Inflammatory macrophage treated with lipopolysaccharide for 1 hour (primary cell): ENCODE measurements at regions not wholly inside any gene's neighbourhood (a gene's known extent, or its start where the extent isn't known, plus 50 kb on each side); places are given as distances from the start of the nearest gene placed in this dataset.

ENCODE experiments used
- DNase-seq, 2 donors: peaks; one replicate each; pipeline ENCODE4 v3.0.0-alpha.2; 2020 to 2022

DNA sequence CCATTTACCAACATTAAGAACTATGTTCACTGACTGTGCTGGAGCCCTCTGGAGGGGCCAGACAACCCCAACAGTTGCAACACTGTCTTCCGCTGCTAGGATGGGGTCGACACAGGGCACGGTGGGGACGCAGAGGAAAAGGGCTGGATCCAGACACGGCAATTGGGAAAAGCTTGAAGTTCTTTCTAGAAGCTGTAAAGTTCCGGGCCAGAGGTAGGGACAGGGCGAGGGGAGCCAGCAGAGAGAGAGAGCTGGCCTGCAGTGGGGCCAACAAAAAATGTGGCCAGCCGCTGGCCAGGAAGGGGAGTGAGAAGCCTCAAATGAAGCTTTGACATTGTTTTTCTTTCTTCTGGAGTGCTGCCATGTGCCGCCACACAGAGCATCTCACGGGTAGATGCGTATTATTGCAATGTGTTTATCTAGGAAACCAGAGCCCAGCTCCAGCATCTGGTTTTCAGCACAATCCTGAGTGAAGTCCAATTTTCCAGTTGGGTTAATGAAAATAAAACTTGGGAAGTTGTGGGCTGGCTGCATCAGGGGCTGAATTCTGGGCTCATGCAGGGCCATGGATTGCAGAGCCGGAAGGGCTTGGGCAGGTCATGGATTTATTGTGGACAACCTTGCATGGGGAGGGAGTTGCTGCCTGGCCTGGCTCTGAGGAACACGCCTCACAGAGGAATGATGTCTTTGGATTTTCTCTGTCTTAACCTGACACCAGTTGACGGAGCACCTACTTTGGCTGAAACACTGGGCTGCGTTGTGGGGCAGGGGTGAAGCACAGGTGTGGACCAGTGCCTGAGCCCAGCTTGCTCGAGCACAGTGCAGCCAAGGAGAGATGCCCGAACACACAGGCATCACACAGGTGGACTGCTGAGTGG, 67.6 kb upstream of the AMPD3 start:
- no peak for DNase-seq

DNA sequence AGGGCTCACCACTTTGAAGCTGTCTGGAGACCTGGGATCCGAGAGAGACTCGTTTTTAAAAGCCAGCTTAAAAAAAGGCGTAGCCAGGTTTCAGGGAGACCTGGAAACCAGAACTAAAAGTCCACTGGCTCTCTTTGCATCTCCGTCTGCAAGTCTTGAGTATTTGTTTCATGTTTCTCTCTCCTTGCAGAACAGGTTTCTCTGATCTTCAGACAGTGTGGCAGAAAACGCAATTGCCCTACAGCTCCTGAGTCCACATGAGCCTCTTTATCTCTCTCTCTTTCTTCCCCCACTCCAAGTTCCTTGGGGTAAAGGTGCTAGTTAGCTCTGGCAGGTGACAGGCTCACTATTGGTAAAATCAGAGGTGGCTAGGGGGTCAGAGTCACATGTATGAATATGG, 67.0 kb upstream of the AMPD3 start:
- no peak for DNase-seq

DNA sequence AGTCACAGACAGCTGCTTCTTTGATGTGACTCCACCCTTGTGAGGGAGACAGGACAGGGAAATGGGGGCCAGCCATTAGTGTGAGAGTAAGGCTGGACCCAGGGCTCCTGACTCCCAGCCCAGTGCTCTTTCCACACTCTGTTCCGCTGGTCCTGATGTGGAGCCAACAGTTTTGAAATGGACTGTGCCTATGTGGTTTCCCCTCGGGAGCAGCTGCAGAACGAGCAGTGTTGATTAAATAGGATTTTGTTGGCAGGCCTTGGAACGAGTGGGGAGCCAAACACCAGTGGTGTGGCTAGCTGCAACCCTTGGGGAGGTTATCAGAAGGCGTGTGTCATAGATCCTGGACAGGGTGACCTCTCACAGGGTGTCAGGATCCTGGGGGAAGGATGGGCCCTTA, 66.5 kb upstream of the AMPD3 start:
- DNase-seq = no peak

DNA sequence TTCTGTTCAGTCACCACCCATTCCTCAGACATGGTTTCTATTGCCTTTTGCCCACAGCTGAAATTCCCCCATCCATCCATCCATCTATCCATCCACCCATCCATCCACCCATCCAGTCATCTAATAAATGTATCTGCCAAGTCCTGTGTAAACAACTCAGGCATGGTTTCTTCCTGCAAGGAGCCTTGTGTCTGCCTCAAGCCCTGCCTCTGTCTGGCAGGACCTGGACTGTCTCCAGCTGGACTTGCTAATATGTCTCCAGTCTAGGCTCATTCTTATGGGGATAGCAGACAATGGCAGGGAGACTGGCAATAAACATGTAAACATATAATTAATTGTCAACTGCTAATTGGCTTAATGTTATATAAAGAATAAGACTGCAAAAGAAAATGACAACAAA, 64.7 kb upstream of the AMPD3 start:
- DNase-seq = no peak

DNA sequence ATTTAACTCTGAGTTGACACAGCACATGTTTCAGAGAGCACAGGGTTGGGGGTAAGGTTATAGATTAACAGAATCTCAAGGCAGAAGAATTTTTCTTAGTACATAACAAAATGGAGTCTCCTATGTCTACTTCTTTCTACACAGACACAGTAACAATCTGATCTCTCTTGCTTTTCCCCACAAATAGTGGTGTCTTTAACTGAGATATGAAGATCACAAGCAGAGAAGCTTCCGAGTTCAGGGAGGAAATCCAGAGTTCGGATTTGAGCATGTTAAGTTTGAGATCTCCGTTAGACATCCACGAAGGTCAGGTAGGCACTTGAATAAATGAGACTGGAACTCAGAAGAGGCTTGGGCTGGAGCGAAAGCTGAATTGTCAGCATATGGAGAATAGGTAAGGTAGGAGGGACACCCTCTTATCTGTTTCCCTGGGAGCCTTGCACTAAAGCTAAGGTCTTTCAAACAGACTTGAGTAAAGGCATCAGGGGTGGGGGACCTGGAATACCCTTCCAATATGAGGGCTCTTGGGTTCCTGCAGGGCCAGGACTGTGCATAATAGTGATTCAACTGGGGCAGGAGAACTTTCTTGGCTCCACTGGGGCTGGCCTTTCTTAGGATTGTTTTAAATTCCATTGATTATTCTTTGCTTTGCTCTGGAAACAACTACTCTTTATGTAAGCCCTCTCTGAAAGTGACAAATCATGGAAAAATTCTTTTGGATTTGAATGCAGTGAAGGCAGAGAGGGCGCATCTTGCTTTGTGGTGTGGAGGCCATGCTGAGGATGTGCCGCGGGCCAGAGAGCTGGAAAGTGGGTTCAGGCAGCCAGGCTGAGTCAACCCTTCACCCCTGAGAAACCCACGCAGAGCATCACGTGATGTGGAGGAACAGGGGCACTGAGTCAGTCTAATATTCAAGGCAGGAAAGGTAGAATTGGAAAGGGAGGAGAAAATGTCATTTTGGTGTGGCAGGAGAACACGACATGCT, 62.7 kb upstream of the AMPD3 start:
- DNase-seq = no peak

DNA sequence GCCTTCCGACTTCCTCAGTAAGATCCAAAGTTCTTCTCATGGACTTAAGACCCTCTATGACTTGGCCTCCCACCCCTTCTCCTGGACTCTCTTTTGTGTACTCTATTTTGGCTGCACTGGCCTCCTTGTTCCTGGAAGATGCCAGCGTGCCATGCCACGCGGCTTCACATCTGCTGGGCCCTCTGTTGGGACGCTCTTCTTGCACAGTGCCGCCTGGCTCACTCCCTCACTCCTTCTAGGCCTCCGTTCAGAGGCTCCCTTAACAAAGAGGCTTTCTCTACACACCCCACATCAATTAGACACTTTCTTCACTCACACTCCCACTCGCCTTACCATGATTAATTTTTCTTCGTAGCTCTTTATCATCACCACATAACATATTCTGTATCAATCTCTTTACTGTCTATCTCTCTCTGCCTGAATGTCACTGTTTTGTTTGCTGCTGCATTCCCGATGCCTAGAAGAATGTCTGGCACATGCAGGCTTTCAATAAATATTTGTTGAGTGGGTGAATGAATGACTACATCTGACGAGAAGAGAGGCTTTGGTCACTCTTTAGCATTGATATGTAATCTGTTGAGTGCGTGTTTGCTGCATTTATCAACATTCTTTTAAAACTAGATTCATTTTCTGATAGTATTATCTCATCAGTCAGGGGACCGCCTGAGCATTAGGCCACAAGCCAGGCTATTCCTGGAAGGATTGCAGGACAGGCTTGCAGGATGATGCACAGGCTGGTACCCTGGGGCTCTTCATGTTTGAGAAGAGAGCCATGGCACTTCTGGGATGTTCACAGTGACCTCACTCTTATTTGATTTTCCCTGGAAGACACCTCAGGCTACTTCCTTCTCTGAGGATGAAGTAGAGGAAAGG, 60.6 kb upstream of the AMPD3 start:
- DNase-seq = peak in 1 of 2 donors; percentile 64

DNA sequence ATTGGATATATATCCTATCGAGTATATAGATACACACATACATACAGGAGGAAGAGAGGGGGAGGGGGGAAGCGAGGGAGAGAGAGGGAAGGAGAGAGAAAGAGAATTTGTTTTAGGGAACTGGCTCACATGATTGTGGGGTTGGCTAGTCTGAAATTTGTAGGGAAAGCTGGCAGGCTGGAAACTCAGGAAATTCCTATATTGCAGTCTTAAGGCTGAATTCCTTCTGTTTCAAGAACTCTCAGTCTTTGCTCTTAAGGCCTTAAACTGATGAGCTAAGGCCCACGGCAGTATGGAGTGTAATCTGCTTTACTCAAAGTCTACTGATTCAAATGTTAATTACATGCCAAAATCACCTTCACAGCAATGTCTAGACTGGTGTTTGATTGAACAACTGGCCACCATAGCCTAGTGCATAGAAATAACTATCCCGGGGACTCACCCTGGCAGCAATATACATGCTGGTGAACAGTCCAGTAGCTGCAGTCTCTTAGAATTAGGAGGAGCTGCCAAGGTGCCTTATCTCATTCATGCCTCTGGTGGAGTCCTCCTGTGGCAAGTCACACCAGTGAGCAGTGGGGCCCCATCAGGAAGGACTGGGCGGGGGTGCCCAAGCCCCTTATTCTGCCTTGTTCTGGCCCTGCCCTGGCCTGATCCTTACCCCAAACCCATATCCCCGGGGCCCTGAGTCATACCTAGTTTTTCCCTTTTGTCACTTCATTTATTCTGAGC, 59.7 kb upstream of the AMPD3 start:
- peak; percentile 90 for DNase-seq

DNA sequence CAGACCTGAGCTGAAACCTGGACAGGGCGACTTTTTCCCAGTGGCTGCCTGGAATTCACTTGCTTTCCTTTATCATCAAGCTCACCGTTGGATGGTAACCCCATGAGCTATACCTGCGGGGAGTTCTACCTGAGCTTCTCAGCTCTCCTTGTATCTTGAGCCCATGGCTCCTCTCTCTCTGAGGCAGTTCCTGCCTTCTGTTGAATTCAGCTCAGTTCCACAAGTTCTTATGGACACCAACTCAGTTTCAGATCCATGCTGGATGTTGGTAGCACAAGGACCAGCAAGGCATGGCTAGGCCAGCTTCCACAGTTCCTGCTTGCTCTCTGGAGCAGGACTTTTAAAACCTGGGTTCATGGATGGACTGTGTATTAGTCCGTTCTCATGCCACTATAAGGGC, 58.3 kb upstream of the AMPD3 start:
- DNase-seq = no peak

DNA sequence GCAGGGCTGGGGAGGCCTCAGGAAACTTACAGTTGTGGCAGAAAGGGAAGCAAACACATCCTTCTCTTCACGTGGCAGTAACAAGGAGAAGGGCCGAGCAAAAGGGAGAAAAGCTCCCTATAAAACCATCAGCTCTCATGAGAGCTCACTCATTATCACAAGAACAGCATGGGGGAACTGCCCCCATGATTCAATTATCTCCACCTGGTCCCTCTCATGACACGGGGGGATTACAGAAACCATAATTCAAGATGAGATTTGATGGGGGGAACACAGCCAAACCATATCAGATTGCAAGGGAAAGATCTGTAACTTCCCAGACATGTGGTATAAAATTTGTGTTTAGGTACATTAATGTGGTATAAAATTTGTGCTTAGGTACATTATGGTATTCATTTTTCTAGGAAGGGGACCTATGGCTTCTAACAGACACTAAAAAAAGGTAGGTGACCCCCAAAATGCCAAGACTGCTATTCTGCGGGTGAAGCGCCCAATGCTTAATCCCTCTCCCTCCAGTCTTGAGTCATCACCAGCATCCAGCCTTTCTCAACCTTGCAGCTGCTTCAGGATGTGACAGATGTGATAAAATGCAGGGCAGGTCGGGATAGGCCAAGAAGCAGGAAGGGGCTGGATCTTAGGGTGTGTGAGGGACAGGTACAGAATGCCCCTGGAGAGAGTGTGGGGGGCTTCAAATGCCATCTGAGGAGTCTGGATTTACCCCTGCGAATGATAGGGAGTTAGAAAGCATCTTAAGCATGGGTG, 57.7 kb upstream of the AMPD3 start:
- DNase-seq = no peak

DNA sequence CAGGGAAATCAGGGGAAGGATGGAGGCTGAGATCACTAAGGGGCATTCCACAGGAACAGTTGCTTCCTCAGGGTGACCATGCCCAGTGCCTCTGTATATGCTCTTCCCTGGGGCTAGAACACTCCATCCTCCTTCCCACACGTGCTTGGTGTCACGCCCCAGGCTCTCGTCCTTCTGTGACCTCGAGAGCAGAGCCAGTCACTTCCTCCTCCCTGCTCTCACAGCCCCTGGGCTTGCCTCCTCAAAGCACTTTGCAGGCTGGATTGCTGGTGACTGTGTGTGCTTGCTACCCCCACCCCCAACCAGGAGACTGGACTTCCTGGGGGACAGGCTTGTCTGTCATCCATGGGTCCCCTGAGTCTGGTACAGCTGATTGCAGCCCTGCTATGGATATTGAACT, 56.5 kb upstream of the AMPD3 start:
- DNase-seq = peak; percentile 76 to 92

DNA sequence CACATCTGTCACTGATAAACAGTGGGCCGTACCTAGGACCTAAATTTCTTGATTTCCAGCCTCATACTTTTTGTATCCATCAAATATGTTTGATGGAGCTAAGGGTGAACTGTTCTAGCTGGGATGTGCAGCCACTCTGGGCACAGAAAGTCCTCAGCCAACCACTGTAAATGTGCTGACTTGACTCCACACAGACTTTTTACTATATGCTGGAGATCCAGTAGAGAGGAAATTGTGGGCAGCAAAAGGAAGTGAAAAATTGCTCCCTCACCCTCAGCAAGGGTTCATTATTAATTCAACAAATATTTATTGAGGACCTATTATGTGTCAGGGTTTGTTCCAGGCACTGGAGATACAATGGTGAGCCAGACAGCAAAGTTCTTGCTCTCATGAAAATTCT, 54.2 kb upstream of the AMPD3 start:
- peak; percentile 25 to 41 for DNase-seq

DNA sequence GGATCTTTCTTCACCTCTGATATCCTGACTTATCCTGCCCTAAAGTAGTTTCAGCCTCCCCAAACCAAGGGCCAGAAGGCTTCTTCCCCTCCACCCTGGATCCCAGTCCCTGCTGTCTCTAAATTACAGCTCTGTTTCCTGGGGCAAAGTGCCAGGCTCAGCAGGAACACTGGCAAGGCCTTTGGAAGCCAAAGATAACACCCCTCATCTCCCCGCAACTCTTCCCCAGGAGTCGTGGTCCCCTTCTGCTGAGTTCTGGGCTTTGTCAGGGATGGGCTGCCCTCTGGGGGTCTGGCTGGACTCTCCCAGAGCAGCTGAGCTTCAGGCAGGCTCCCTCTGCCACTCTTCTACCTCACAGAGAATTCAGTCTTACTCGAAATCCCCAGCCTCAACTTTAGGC, 53.8 kb upstream of the AMPD3 start:
- DNase-seq = no peak

DNA sequence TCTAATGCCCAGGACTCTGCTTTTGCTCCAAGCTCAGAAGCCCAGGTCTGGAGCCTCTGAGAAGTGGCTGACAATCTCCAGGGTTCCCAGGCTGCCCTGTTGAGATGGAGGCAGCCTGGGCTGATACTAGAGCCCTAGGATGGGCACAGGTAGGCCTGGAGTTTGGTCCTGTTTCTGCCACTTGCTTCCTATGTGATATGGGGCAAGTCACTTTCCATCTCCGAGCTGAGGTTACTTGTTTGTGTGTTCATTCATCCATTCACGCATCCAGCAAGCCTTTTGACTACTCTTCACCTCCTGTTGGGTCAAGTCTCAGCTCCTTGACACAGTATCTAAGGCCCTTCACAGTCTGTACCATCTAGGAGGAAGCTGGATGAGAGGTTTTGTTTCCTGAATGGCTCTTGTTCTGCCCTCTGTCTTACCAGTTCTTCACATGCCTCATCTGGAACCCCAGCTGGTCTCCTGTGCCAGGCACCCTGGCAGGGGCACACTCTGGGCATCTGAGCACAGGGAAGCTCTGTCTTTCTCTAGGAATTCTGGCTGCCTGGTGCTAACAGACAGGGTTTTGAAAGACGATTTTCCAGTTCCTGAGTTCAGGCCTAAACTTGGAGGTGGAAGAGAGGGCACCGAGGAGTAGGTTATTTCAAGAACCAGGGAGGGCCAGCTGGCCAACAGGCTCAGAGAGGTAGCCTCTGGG, 53.2 kb upstream of the AMPD3 start:
- DNase-seq = no peak
